ENCODE measurements at regions not wholly inside any gene's neighbourhood (a gene's known extent, or its start where the extent isn't known, plus 50 kb on each side); places are given as distances from the start of the nearest gene placed in this dataset.

GRCh38 chr20:22862671-22863230 lies 172.4 kb upstream of the SSTR4 start:
- TF ChIP-seq CTCF (IDR thresholded peaks at IDR 0.05; ENCODE audit: extremely low read depth in 1 of 2, insufficient read depth in 1 of 2, low read depth in 1 of 2, low read length in 2 of 2), result peak; percentile 20 to 26
- no peak for TF ChIP-seq EZH2 (IDR thresholded peaks at IDR 0.05; ENCODE audit: borderline replicate concordance, low read depth, low read length, severe bottlenecking)
- TF ChIP-seq POLR2A (IDR thresholded peaks at IDR 0.05; ENCODE audit: low read depth, low read length), result no peak
- no peak for TF ChIP-seq POLR2AphosphoS5 (IDR thresholded peaks at IDR 0.05; ENCODE audit: insufficient read depth, low read depth, low read length)
- no peak for TF ChIP-seq MAX (IDR thresholded peaks at IDR 0.05; ENCODE audit: insufficient read depth, insufficient read length)
- TF ChIP-seq FOS (IDR thresholded peaks at IDR 0.05; ENCODE audit: borderline replicate concordance, insufficient read depth, low read length), result no peak
- TF ChIP-seq MYC (IDR thresholded peaks at IDR 0.05; ENCODE audit: low read depth, low read length), result no peak
- no peak for TF ChIP-seq JUN (IDR thresholded peaks at IDR 0.05; ENCODE audit: borderline replicate concordance, insufficient read depth, insufficient read length, low read depth)

Measured in endothelial cell of umbilical vein (primary cell).